ENCODE measurements at regions not wholly inside any gene's neighbourhood (a gene's known extent, or its start where the extent isn't known, plus 50 kb on each side); places are given as distances from the start of the nearest gene placed in this dataset.

DNA sequence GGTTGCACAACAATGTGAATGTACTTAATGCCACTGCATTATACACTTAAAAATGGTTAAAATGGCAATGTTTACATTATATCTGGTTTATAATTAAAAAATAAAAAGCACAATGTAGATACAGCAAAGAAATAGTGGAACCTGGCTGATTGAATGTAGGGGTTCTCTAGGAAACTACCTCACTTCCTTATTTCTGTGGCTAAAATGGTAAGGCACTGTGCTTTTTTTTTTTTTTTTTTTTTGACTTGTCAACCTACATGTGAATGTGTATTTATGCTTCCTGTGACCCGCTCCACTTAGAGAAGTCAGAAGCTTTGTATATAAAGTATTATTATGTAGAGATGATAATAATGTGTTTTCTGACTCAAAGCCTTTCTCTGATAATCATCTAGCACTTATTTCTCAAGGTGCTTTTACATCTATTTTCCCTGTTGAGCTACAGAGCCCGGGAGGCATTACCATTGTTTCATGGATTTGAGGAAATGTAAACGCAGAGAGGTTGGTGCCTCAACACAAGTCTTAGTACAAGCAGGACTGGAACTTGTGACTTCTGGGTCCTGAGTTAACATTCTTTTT lies 55.0 kb downstream of the SOX4 start:
- Histone ChIP-seq H3K4me3 (ENCODE audit: low read length) (no peak overlapping the region), H3K27me3 (ENCODE audit: insufficient read depth, low read length) (no peaks in the 10 kb centered on the region), H3K4me1 (ENCODE audit: insufficient read depth, low read length) (peaks cover 5% of the 10 kb centered on the region; the same call in 1 of the 2 replicates), H3K27ac (ENCODE audit: low read depth, low read length) (no peak overlapping the region), H3K9ac (ENCODE audit: low read depth, low read length) (no peak overlapping the region), H3K9me3 (ENCODE audit: insufficient read depth, low read depth, low read length) (no peaks in the 10 kb centered on the region), H3K36me3 (ENCODE audit: insufficient read depth, low read length) (no peaks in the 10 kb centered on the region)
- 72% methylated on average over 2 of the region's 3 CpGs for WGBS

DNA sequence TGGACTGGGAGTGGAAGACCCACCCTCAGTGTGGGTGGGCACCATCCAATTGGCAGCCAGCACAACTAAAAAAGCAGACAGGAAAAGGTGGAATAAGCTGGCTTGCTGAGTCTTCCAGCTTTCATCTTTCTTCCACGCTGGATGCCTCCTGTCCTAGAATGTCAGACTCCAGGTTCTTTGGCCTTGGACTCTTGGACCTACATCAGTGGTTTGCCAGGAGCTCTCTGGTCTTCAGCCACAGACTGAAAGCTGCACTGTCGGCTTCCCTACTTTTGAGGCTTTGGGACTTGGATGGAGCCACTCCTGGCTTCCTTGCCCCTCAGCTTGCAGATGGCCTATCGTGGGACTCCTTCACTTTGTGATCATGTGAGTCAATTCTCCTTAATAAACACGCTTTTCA lies 59.8 kb downstream of the SOX4 start:
- 71% methylated on average over 4 of the region's 4 CpGs for WGBS
- peaks cover 11% of the 10 kb centered on the region for H3K4me1 ChIP-seq (ENCODE audit: insufficient read depth, low read length)

DNA sequence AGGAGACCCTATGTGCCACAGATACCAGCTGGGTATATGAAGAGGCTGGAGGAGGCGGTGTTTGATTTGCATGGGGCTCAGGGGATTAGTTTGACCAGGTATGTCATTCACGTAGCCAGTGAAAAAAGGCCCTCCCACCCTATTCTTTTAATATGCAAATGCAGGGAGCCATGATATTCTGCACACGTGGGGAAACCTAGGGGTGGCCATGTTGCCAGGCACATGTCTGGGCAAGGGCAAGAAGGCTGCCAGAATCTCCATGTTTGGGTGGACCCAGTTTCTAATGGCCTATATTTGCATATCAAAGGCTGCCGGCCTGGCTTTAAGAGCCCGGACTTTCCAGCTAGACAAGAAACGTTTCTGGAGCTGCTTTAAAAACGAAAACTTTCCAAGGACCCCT lies 60.4 kb downstream of the SOX4 start:
- WGBS: 32% methylated on average over 7 of the region's 7 CpGs
- no peak overlapping the region for H3K9ac ChIP-seq (ENCODE audit: low read depth, low read length)

More for the DNA sequence above, 59.8 kb downstream of the SOX4 start:
- no peaks in the 10 kb centered on the region for H3K36me3 ChIP-seq (ENCODE audit: insufficient read depth, low read length)
- no peaks in the 10 kb centered on the region for H3K27me3 ChIP-seq (ENCODE audit: insufficient read depth, low read length)
- no peaks in the 10 kb centered on the region for H3K9me3 ChIP-seq (ENCODE audit: insufficient read depth, low read depth, low read length)
- no peak overlapping the region for H3K27ac ChIP-seq (ENCODE audit: low read depth, low read length)
- no peak overlapping the region for H3K9ac ChIP-seq (ENCODE audit: low read depth, low read length)
- no peak overlapping the region for H3K4me3 ChIP-seq (ENCODE audit: low read length)

DNA sequence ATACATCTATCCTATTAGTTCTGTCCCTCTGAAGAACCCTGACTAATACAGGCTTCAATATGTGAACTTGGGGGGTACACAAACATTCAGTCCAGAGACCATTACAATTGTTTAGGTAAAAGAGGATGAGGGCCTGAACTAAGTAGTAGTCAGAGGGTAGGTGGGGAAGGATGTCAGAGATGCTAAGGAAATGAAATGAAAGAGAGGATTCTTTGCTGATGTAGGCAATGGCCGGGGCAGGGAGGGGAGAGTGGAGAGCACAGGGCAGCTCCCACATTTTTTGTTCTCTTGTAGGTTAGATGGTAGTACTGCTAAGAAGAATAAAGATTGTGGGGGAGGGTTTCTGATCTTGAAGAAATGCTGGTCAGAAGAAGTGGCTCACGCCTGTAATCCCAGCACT lies 60.8 kb downstream of the SOX4 start:
- 0 out of 2 replicates have a peak overlapping the region, but pooled peaks have one; percentile 1 for H3K27ac ChIP-seq (ENCODE audit: low read depth, low read length)
- H3K4me1 ChIP-seq (ENCODE audit: insufficient read depth, low read length): peaks cover 6% of the 10 kb centered on the region
- 82% methylated on average over 2 of the region's 2 CpGs for WGBS
- H3K9me3 ChIP-seq (ENCODE audit: insufficient read depth, low read depth, low read length): no peaks in the 10 kb centered on the region
- no peaks in the 10 kb centered on the region for H3K27me3 ChIP-seq (ENCODE audit: insufficient read depth, low read length)
- no peaks in the 10 kb centered on the region for H3K36me3 ChIP-seq (ENCODE audit: insufficient read depth, low read length)
- no peak overlapping the region for H3K9ac ChIP-seq (ENCODE audit: low read depth, low read length)
- H3K4me3 ChIP-seq (ENCODE audit: low read length): no peak overlapping the region

More for the DNA sequence above, 60.4 kb downstream of the SOX4 start:
- Histone ChIP-seq H3K27me3 (ENCODE audit: insufficient read depth, low read length) (no peaks in the 10 kb centered on the region), H3K27ac (ENCODE audit: low read depth, low read length) (0 out of 2 replicates have a peak overlapping the region, but pooled peaks have one; percentile 1), H3K36me3 (ENCODE audit: insufficient read depth, low read length) (no peaks in the 10 kb centered on the region), H3K4me1 (ENCODE audit: insufficient read depth, low read length) (peaks cover 6% of the 10 kb centered on the region), H3K9me3 (ENCODE audit: insufficient read depth, low read depth, low read length) (no peaks in the 10 kb centered on the region), H3K4me3 (ENCODE audit: low read length) (no peak overlapping the region)

DNA sequence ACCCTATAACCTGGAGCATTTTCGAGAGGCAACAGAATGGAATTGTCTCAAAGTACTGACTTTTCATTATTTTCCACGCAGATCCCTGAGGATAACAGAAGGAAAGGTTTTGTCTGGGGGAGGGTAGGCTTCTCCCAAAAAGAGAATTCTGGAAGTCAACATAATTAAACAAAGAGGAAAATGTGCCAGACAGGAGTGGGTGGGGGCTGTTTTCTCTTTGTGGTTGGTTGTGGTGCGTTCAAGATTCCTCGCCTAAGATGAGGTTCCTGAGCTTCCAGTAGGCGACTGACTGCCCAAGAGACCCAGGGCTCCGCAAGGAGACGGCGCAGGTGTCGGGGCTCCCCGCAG lies 70.4 kb downstream of the SOX4 start:
- Histone ChIP-seq H3K27ac (ENCODE audit: low read depth, low read length) (peak overlapping the region; percentile 57), H3K27me3 (ENCODE audit: insufficient read depth, low read length) (peaks cover 22% of the 10 kb centered on the region), H3K4me3 (ENCODE audit: low read length) (peak overlapping the region; percentile 99)

DNA sequence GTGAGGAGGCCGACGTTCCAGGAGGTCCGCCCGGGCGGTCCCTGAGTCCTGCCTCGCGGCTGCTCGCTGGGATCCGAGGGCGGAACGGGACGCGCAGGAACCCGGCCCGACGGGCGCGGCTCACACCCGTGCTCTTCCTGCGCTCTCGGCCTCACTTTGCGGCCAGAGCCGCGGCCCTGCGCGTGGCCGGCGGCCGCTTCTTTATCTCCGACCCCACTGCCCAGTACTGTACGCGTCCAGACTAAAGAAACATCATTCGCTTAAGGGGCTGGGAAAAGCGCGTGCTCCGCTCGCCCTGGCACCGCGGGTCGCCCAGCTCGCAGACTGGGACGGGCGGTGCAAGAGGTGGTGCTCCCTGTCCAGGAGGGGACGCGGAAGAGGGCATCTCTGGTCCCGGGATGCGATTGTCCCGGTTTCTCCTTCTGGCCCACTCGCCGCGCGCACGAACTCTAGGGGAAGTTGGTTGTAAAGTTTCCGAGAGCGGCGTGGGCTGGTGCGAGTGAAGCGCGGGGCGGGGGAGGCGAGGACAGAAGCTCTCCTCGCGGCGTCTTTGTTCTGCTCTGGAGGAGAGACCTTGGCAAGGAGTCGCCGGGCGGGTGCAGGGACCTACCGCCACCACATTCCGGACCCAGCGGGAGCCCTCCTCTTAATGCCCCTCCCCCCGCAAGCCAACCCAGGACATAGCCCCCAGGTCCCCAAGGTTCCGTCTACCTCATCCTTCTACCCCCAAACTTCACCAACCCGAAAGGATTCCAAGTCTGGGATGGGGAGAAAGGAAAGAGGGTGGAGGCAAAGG lies 71.0 kb downstream of the SOX4 start:
- Histone ChIP-seq H3K9me3 (ENCODE audit: insufficient read depth, low read depth, low read length) (no peaks in the 10 kb centered on the region), H3K4me3 (ENCODE audit: low read length) (peak overlapping the region; percentile 99), H3K4me1 (ENCODE audit: insufficient read depth, low read length) (peaks cover 22% of the 10 kb centered on the region), H3K27me3 (ENCODE audit: insufficient read depth, low read length) (peaks cover 22% of the 10 kb centered on the region), H3K9ac (ENCODE audit: low read depth, low read length) (peak overlapping the region; percentile 92), H3K36me3 (ENCODE audit: insufficient read depth, low read length) (peaks cover 12% of the 10 kb centered on the region), H3K27ac (ENCODE audit: low read depth, low read length) (peak overlapping the region; percentile 92)
- under 1% methylated on average over 71 of the region's 73 CpGs for WGBS

More for the DNA sequence above, 70.4 kb downstream of the SOX4 start:
- 14% methylated on average over 10 of the region's 10 CpGs for WGBS
- Histone ChIP-seq H3K9me3 (ENCODE audit: insufficient read depth, low read depth, low read length) (no peaks in the 10 kb centered on the region), H3K9ac (ENCODE audit: low read depth, low read length) (peak overlapping the region; percentile 92), H3K4me1 (ENCODE audit: insufficient read depth, low read length) (peaks cover 17% of the 10 kb centered on the region), H3K36me3 (ENCODE audit: insufficient read depth, low read length) (peaks cover 6% of the 10 kb centered on the region)

DNA sequence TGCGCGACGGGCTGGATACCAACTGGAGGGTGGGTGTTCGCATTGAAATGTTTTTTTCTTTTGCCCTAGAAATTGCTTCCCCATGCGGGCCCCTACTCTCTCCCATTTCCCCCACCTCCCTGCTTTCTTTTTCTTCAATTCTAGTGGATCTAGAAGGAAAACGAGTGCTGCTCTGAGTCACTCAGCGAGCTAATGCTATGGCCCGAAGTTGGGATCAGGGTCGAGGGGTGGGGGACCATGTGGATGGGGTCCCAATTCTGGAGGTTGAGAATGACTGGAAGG lies 71.5 kb downstream of the SOX4 start:
- Histone ChIP-seq H3K27ac (ENCODE audit: low read depth, low read length) (peak overlapping the region; percentile 92), H3K9ac (ENCODE audit: low read depth, low read length) (peak overlapping the region; percentile 92), H3K9me3 (ENCODE audit: insufficient read depth, low read depth, low read length) (no peaks in the 10 kb centered on the region), H3K36me3 (ENCODE audit: insufficient read depth, low read length) (peaks cover 14% of the 10 kb centered on the region), H3K4me1 (ENCODE audit: insufficient read depth, low read length) (peaks cover 23% of the 10 kb centered on the region), H3K27me3 (ENCODE audit: insufficient read depth, low read length) (peaks cover 22% of the 10 kb centered on the region), H3K4me3 (ENCODE audit: low read length) (peak overlapping the region; percentile 99)
- under 1% methylated on average over 9 of the region's 9 CpGs for whole genome bisulfite sequencing

DNA sequence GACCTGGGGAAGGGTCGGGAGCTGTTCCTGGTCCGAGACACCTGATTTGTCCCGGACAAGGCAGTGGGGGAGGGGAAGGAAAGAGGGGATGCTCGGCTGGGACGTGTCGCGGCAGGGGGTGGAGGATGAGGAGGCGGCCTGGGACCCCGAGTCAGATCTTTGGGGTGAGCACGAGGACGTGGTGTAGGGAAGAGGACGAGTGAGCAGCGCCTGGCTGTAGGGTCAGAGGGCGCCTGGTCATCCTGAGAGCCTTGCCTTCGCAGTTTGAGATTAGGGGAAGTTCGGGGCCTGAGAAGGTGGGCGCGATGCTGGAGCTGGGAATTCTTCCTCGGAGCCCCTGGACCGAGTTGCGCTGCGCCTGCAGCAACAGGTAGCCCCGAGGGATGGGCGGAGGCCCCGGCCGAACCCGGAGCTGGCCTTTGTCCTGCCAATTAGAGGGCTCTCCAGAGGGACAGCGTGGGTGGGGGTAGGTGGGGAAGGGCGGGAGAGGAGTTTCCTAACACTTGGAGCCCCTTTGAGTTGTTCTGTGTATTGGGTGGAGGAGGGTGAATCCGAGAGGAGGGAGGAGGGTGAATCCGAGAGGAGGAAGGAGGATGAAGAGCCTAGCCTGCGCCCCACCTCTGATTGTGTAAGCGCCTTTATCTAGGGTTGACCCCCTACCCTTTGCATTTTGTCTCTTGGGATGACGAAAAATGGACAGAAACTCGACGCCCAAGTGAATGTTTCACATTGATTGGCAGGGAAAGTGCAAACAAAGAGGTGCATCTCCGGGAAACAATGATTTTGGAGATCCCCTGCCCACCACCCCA lies 72.0 kb downstream of the SOX4 start:
- H3K27me3 ChIP-seq (ENCODE audit: insufficient read depth, low read length): peaks cover 22% of the 10 kb centered on the region
- peak overlapping the region; percentile 92 for H3K9ac ChIP-seq (ENCODE audit: low read depth, low read length)
- H3K4me3 ChIP-seq (ENCODE audit: low read length): peak overlapping the region; percentile 99
- no peaks in the 10 kb centered on the region for H3K9me3 ChIP-seq (ENCODE audit: insufficient read depth, low read depth, low read length)
- H3K4me1 ChIP-seq (ENCODE audit: insufficient read depth, low read length): peaks cover 25% of the 10 kb centered on the region
- peak overlapping the region; percentile 92 for H3K27ac ChIP-seq (ENCODE audit: low read depth, low read length)
- under 1% methylated on average over 37 of the region's 37 CpGs for WGBS
- H3K36me3 ChIP-seq (ENCODE audit: insufficient read depth, low read length): peaks cover 20% of the 10 kb centered on the region

DNA sequence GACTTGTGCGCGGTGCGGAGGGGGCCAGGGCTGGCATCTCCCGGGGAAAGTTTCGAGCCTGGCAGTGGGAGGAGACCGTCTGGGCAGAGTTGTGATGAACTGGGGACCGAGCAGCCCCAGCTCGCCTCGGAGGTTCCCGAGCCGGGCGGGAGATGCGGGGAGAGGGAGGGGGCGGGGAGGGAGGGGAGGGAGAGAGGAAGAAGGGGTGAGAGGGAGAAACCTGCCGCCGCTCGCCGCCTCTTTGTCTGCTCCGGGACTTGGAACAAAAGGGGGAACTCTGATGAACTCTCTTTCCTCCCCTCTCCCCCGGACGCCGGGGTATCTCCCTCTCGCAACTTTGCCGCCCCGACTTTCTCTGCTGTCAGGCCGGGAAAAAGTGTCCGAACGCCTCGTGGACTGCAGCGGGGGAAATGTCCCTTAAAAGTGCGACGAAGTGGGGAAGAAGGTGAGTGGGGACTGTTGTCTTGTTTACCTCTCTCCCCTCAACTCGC lies 72.7 kb downstream of the SOX4 start:
- no peaks in the 10 kb centered on the region for H3K9me3 ChIP-seq (ENCODE audit: insufficient read depth, low read depth, low read length)
- WGBS: under 1% methylated on average over 32 of the region's 33 CpGs
- H3K9ac ChIP-seq (ENCODE audit: low read depth, low read length): peak overlapping the region; percentile 96
- peaks cover 31% of the 10 kb centered on the region for H3K4me1 ChIP-seq (ENCODE audit: insufficient read depth, low read length)
- H3K27me3 ChIP-seq (ENCODE audit: insufficient read depth, low read length): peaks cover 22% of the 10 kb centered on the region
- H3K36me3 ChIP-seq (ENCODE audit: insufficient read depth, low read length): peaks cover 26% of the 10 kb centered on the region
- H3K27ac ChIP-seq (ENCODE audit: low read depth, low read length): peak overlapping the region; percentile 93
- H3K4me3 ChIP-seq (ENCODE audit: low read length): peak overlapping the region; percentile 99

DNA sequence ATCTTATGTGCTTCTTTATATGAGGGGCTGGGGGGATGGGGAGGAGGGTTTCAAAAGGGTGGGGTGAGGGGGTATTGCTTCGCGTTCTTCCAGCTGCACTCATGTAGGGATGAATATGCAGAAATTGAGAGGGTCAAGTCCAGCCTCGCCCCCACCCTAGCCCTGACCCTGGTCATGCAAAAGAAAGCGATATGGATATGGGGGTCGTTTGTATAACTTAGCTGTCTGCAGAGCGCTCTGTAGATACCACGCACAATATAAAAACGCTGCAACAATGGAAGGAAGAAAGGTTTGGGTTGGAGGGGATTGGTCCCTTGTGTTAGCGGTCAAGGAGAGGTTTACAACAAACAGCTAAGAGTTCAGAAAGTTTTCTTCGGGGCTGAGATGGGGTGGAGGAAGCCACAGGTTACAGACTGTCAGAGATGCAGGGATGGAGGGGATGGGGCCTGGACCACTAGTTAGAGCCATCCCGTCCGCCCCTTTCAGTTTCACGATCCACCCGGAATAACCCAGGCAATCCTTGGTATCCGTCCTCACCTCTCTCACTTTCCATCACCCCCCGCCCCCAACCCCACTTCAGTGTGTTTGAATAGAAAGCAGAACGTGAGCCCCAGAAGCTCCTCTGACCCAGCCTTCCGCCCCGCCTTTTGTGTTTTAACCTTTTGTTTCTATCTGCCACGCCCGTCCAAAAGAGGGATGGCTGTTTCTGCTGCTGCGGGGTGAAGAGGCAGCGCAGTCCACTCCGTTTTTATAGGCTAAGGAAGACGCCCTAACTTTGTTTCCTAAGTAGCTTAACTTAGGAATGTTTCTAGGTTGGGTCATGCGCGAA lies 73.5 kb downstream of the SOX4 start:
- Histone ChIP-seq H3K36me3 (ENCODE audit: insufficient read depth, low read length) (peaks cover 27% of the 10 kb centered on the region), H3K9me3 (ENCODE audit: insufficient read depth, low read depth, low read length) (no peaks in the 10 kb centered on the region), H3K27me3 (ENCODE audit: insufficient read depth, low read length) (peaks cover 21% of the 10 kb centered on the region), H3K9ac (ENCODE audit: low read depth, low read length) (peak overlapping the region; percentile 96), H3K4me3 (ENCODE audit: low read length) (peak overlapping the region; percentile 99), H3K27ac (ENCODE audit: low read depth, low read length) (peak overlapping the region; percentile 93), H3K4me1 (ENCODE audit: insufficient read depth, low read length) (peaks cover 31% of the 10 kb centered on the region)
- under 1% methylated on average over 27 of the region's 27 CpGs for WGBS
